ENCODE measurements at regions not wholly inside any gene's neighbourhood (a gene's known extent, or its start where the extent isn't known, plus 50 kb on each side); places are given as distances from the start of the nearest gene placed in this dataset.

DNA sequence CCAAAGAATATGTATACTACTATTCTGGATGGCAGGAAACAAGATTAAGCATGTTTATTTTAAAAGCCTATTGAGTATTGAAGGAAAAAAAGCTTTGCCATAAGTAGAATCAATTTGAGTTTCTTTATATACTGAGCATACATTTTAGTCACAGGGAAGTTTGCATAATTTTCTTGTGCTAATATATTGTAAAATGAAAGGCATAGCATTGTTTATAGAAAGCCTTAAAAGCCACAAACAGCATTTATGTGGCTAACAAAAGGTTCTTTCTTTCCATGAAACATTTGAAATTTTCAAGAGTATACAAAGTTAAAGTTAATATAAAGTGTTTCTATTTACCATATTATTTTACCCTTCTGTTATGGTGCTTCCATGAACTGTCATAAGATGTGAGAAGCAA lies 1133.8 kb upstream of the PCDH10 start:
- no peaks in the 10 kb centered on the region for H3K9me1 ChIP-seq (ENCODE audit: control insufficient read depth, extremely low read depth, insufficient read depth, low read length)
- no peaks in the 10 kb centered on the region for H3K36me3 ChIP-seq (ENCODE audit: control insufficient read depth in 2 of 2, extremely low read depth in 1 of 2, insufficient read depth in 2 of 2, low read length in 2 of 2)
- FAIRE-seq (no peak), DNase-seq (ENCODE audit: low read depth, low spot score) (no peak)
- H3K79me2 ChIP-seq (ENCODE audit: control insufficient read depth, insufficient read depth, low read length), result no peaks in the 10 kb centered on the region
- no peak for TF ChIP-seq EZH2 (IDR thresholded peaks at IDR 0.05; ENCODE audit: low read length)
- TF ChIP-seq, protein P1, sequence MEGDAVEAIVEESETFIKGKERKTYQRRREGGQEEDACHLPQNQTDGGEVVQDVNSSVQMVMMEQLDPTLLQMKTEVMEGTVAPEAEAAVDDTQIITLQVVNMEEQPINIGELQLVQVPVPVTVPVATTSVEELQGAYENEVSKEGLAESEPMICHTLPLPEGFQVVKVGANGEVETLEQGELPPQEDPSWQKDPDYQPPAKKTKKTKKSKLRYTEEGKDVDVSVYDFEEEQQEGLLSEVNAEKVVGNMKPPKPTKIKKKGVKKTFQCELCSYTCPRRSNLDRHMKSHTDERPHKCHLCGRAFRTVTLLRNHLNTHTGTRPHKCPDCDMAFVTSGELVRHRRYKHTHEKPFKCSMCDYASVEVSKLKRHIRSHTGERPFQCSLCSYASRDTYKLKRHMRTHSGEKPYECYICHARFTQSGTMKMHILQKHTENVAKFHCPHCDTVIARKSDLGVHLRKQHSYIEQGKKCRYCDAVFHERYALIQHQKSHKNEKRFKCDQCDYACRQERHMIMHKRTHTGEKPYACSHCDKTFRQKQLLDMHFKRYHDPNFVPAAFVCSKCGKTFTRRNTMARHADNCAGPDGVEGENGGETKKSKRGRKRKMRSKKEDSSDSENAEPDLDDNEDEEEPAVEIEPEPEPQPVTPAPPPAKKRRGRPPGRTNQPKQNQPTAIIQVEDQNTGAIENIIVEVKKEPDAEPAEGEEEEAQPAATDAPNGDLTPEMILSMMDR (optimal IDR thresholded peaks at IDR 0.05 in 1 of 3, IDR thresholded peaks at IDR 0.05 in 1 of 3, conservative IDR thresholded peaks at IDR 0.05 in 1 of 3; ENCODE audit: extremely low read depth in 1 of 3, insufficient read depth in 2 of 3, low read length in 3 of 3), result no peak
- H3K9ac ChIP-seq (ENCODE audit: control insufficient read depth, extremely low read depth, insufficient read depth, low read length), result no peak overlapping the region
- H3K4me3 ChIP-seq (ENCODE audit: control insufficient read depth in 2 of 3, extremely low read depth in 1 of 3, insufficient read depth in 2 of 3, low read depth in 1 of 3, low read length in 3 of 3), result no peak overlapping the region
- H3K9me3 ChIP-seq (ENCODE audit: control insufficient read depth, low read depth, low read length), result no peaks in the 10 kb centered on the region
- no peaks in the 10 kb centered on the region for H4K20me1 ChIP-seq (ENCODE audit: control insufficient read depth, extremely low read depth, insufficient read depth, low read length)
- no peaks in the 10 kb centered on the region for H3K4me1 ChIP-seq (ENCODE audit: control insufficient read depth, extremely low read depth, insufficient read depth, low read length)
- H2AFZ ChIP-seq (ENCODE audit: control insufficient read depth, low read length), result peak overlapping the region; percentile 18
- H3K27me3 ChIP-seq (ENCODE audit: control insufficient read depth, extremely low read depth, insufficient read depth, low read length), result no peaks in the 10 kb centered on the region
- dilution Hi-C loops (cut with MboI; ENCODE audit: extremely low pct_ligation_motif_present, low sequenced_read_pairs), result no loop called here
- no peak overlapping the region for H3K27ac ChIP-seq (ENCODE audit: control insufficient read depth, insufficient read depth, low read length)
- H3K4me2 ChIP-seq (ENCODE audit: control insufficient read depth, extremely low read depth, insufficient read depth, low read depth, low read length), result no peak overlapping the region

DNA sequence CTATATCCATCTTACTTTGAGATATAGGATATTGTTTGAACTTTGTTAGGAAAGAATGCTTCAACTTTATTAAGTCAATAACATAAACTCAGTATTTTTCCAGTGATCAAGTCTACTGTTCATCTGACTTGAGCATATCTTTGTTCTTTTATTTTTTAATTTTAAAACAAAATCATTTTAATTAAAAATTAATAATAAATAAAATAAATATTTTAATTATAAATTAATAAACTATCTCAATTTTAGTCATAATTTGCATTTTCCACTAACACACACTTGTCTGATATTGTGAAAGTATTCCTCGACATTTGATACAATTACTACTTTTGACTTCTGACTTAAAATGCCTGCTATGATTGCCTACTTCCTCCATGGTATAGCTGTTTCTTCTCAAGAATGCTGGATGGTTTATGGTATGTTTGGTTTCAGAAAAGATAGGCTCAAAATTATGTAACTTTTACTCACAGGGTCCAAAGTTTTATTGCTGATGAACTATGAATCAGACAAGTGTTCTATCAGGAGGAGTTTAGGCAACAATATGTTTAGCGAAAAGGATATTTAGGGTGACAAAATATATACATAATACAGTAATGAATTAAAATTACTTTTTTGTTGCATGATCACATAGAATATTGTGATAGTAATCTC lies 1132.3 kb upstream of the PCDH10 start:
- Histone ChIP-seq H3K9me3 (ENCODE audit: control insufficient read depth, low read depth, low read length) (no peaks in the 10 kb centered on the region), H3K4me1 (ENCODE audit: control insufficient read depth, extremely low read depth, insufficient read depth, low read length) (no peaks in the 10 kb centered on the region), H3K27ac (ENCODE audit: control insufficient read depth, insufficient read depth, low read length) (no peak overlapping the region), H3K4me2 (ENCODE audit: control insufficient read depth, extremely low read depth, insufficient read depth, low read depth, low read length) (no peak overlapping the region), H3K27me3 (ENCODE audit: control insufficient read depth, extremely low read depth, insufficient read depth, low read length) (no peaks in the 10 kb centered on the region), H4K20me1 (ENCODE audit: control insufficient read depth, extremely low read depth, insufficient read depth, low read length) (no peaks in the 10 kb centered on the region), H3K36me3 (ENCODE audit: control insufficient read depth in 2 of 2, extremely low read depth in 1 of 2, insufficient read depth in 2 of 2, low read length in 2 of 2) (no peaks in the 10 kb centered on the region), H3K79me2 (ENCODE audit: control insufficient read depth, insufficient read depth, low read length) (no peaks in the 10 kb centered on the region), H3K9ac (ENCODE audit: control insufficient read depth, extremely low read depth, insufficient read depth, low read length) (no peak overlapping the region), H3K4me3 (ENCODE audit: control insufficient read depth in 2 of 3, extremely low read depth in 1 of 3, insufficient read depth in 2 of 3, low read depth in 1 of 3, low read length in 3 of 3) (no peak overlapping the region), H2AFZ (ENCODE audit: control insufficient read depth, low read length) (no peak overlapping the region), H3K9me1 (ENCODE audit: control insufficient read depth, extremely low read depth, insufficient read depth, low read length) (no peaks in the 10 kb centered on the region)
- no peak for FAIRE-seq
- no peak for DNase-seq (ENCODE audit: low read depth, low spot score)
- dilution Hi-C loops (cut with MboI; ENCODE audit: extremely low pct_ligation_motif_present, low sequenced_read_pairs), result no loop called here
- no peak for TF ChIP-seq EZH2 (IDR thresholded peaks at IDR 0.05; ENCODE audit: low read length)
- TF ChIP-seq, protein P1 (optimal IDR thresholded peaks at IDR 0.05 in 1 of 3, IDR thresholded peaks at IDR 0.05 in 1 of 3, conservative IDR thresholded peaks at IDR 0.05 in 1 of 3; ENCODE audit: extremely low read depth in 1 of 3, insufficient read depth in 2 of 3, low read length in 3 of 3), result no peak
